ENCODE measurements at regions not wholly inside any gene's neighbourhood (a gene's known extent, or its start where the extent isn't known, plus 50 kb on each side); places are given as distances from the start of the nearest gene placed in this dataset.

DNA sequence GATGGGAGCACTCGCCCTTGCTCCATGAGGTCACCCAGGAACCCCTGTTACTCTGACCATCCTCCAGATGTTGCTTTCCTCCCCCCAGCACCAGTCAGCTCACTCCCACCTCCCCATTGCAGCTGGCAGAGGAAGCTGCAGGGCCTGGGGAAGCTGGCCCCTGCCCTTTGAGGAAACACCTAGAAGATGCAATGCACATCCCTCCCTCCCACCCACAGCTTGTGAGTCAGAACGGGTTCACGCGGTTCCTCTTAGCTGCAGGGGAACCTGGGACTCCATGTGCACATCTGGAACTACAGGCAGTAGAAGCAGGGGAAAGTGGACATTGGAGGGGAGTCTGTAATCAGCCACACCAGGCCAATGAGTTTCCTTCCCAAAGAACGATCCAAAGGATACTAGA, 96.9 kb downstream of the KATNIP start:
- no peak overlapping the region for H2BK120ac ChIP-seq (ENCODE audit: low read depth, low read length, poor library complexity, severe bottlenecking)
- H4K20me1 ChIP-seq (ENCODE audit: control insufficient read depth, insufficient read depth, insufficient read length) = no peaks in the 10 kb centered on the region
- no peaks in the 10 kb centered on the region for H3K23me2 ChIP-seq (ENCODE audit: insufficient read length, low read depth, low read length, poor library complexity, severe bottlenecking)
- H3K4ac ChIP-seq (ENCODE audit: low read depth, low read length) = no peak overlapping the region
- no peak overlapping the region for H3K23ac ChIP-seq (ENCODE audit: insufficient read length, low read depth, low read length)
- no CpG with 5 or more reads among the region's 5 CpGs for WGBS (ENCODE audit: extremely low coverage, insufficient read length, low lambda C conversion rate)
- no peak overlapping the region for H2BK12ac ChIP-seq (ENCODE audit: insufficient read length, low read depth, low read length)
- no peaks in the 10 kb centered on the region for H3K9me3 ChIP-seq (ENCODE audit: control insufficient read depth, low read depth, low read length)
- DNase-seq = no peak
- no peaks in the 10 kb centered on the region for H3K79me2 ChIP-seq (ENCODE audit: insufficient read depth, low read length)
- no peaks in the 10 kb centered on the region for H3K4me1 ChIP-seq (ENCODE audit: insufficient read depth, low read length)
- H2BK20ac ChIP-seq (ENCODE audit: low read depth, low read length, poor library complexity, severe bottlenecking) = no peak overlapping the region
- H4K91ac ChIP-seq (ENCODE audit: insufficient read length, low read depth, low read length) = no peak overlapping the region
- no peak overlapping the region for H4K8ac ChIP-seq (replicated peaks; ENCODE audit: insufficient read length, low read depth, low read length)
- H3K27me3 Mint-ChIP-seq (ENCODE audit: low read depth) = no peaks in the 10 kb centered on the region
- TF ChIP-seq, protein P1, sequence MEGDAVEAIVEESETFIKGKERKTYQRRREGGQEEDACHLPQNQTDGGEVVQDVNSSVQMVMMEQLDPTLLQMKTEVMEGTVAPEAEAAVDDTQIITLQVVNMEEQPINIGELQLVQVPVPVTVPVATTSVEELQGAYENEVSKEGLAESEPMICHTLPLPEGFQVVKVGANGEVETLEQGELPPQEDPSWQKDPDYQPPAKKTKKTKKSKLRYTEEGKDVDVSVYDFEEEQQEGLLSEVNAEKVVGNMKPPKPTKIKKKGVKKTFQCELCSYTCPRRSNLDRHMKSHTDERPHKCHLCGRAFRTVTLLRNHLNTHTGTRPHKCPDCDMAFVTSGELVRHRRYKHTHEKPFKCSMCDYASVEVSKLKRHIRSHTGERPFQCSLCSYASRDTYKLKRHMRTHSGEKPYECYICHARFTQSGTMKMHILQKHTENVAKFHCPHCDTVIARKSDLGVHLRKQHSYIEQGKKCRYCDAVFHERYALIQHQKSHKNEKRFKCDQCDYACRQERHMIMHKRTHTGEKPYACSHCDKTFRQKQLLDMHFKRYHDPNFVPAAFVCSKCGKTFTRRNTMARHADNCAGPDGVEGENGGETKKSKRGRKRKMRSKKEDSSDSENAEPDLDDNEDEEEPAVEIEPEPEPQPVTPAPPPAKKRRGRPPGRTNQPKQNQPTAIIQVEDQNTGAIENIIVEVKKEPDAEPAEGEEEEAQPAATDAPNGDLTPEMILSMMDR (conservative IDR thresholded peaks at IDR 0.05) = no peak
- H2AFZ ChIP-seq (ENCODE audit: low read length) = no peak overlapping the region
- peaks cover 0 to 2% of the 10 kb centered on the region in 2 experiments; a peak in 2 of 5 replicates for H3K9me3 Mint-ChIP-seq
- H3K27me3 ChIP-seq (ENCODE audit: insufficient read depth, low read length) = no peaks in the 10 kb centered on the region
- no peak overlapping the region for H3K56ac ChIP-seq (ENCODE audit: insufficient read length, low read depth, low read length)
- no peak overlapping the region for H4K5ac ChIP-seq (ENCODE audit: insufficient read length, low read depth, low read length)
- H3K18ac ChIP-seq (ENCODE audit: insufficient read length, low read depth, low read length) = no peak overlapping the region
- no peak overlapping the region for H3K27ac Mint-ChIP-seq
- no peak overlapping the region for H3K9ac ChIP-seq (ENCODE audit: extremely low read depth, insufficient read length, low read length)
- H3K14ac ChIP-seq (ENCODE audit: insufficient read depth, low read length) = no peak overlapping the region
- H3K4me2 ChIP-seq (ENCODE audit: insufficient read depth, insufficient read length, low read length) = no peak overlapping the region
- peaks cover 11 to 16% of the 10 kb centered on the region in 2 experiments for H3K4me1 Mint-ChIP-seq
- H3K36me3 Mint-ChIP-seq (ENCODE audit: insufficient read depth in 1 of 3, low read depth in 3 of 3) = peaks cover 0 to 2% (median 0%) of the 10 kb centered on the region in 3 experiments; a peak in 1 of 7 replicates
- H3K4me3 Mint-ChIP-seq = no peak overlapping the region
- H3K79me1 ChIP-seq (ENCODE audit: insufficient read depth, low read depth, low read length, poor library complexity, severe bottlenecking) = no peaks in the 10 kb centered on the region
- H2BK5ac ChIP-seq (ENCODE audit: insufficient read length, low read length) = no peak overlapping the region
- H2AK5ac ChIP-seq (ENCODE audit: insufficient read length, low read length) = no peak overlapping the region
- no peak overlapping the region for H3T11ph ChIP-seq (ENCODE audit: low read length)
- no peak overlapping the region for H2BK15ac ChIP-seq (ENCODE audit: low read depth, low read length)
- H3K27ac ChIP-seq (ENCODE audit: insufficient read length, low read depth, low read length) = no peak overlapping the region
